ENCODE measurements at regions not wholly inside any gene's neighbourhood (a gene's known extent, or its start where the extent isn't known, plus 50 kb on each side); places are given as distances from the start of the nearest gene placed in this dataset.

DNA sequence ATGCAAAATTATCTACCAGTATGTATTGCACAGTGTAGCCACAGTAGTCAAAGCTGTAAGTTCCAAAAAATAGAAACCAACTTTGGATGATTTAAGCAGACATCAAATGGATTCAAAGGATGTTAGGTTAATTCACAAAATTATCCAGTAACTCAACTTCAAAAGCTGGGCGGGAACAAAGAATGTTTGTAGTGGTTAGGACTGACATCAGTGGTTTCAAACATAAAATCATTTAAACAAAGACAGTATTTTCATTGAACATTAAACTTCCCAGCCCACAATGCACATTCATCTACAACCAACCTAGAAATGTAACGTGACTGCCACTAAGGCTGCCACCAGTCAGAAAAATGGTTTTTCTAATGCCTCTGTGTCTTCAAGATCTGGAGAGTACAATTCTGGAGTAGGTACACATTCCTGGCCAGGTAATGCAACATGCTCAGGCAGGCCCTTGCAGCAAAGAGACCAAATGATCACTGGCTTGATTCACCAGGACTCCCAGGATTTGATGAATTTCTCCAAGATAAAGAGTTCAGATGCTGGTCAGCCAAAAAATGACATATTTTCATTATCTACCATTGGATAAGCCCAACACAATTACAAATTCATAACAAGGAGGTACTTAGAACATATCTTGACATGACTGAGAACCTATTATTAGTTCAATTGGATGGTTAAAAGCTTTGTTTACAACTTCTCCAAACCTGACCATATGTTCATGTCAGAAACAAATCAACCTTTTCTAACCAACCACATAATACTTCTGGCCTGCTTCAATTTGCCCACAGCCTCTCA, 189.8 kb upstream of the CNTN4 start (continued):
- TF ChIP-seq MGA (IDR thresholded peaks at IDR 0.05) (no peak), DPF2 (IDR thresholded peaks at IDR 0.05) (no peak)
